Right atrium auricular region (tissue), 2 donors: ENCODE measurements at regions not wholly inside any gene's neighbourhood (a gene's known extent, or its start where the extent isn't known, plus 50 kb on each side); places are given as distances from the start of the nearest gene placed in this dataset.

Source experiments
- DNase-seq: peaks from one replicate; pipeline ENCODE4 v3.0.0-alpha.2; 2019; ENCODE audit warnings: low spot score
- H3K27ac ChIP-seq, 2 donors: fragments of 200-600 bp; sonication (generic); 1 replicate in 1 of 2; 2 replicates in 1 of 2; pipeline ENCODE4 v1.5.1; 2016 to 2019
- H3K27me3 ChIP-seq, 2 donors: fragments of 200-600 bp; sonication (generic); one replicate each; pipeline versions ENCODE4 v1.5.1 to v1.6.0; 2017 to 2019
- H3K36me3 ChIP-seq: fragments of 200-600 bp; sonication (generic); one replicate; pipeline ENCODE4 v1.5.1; 2016
- H3K4me1 ChIP-seq, 2 donors: fragments of 200-600 bp; sonication (generic); one replicate each; pipeline versions ENCODE4 v1.5.1 to v1.6.0; 2017 to 2019
- H3K4me3 ChIP-seq, 2 donors: fragments of 200-600 bp; sonication (generic); 1 replicate in 1 of 2; 2 replicates in 1 of 2; pipeline ENCODE4 v1.5.1; 2017 to 2019; ENCODE audit warnings: mild to moderate bottlenecking in 1 of 2, moderate library complexity in 1 of 2
- H3K9me3 ChIP-seq, 2 donors: fragments of 200-600 bp; sonication (generic); one replicate each; pipeline ENCODE4 v1.5.1; 2019
- TF ChIP-seq, protein P1 (sequence below), 2 donors: fragments of 200-600 bp; sonication (generic); IDR thresholded peaks; one replicate each; pipeline ENCODE4 v1.5.1; 2019; ENCODE audit warnings: antibody characterized with exemption in 2 of 2

DNA sequence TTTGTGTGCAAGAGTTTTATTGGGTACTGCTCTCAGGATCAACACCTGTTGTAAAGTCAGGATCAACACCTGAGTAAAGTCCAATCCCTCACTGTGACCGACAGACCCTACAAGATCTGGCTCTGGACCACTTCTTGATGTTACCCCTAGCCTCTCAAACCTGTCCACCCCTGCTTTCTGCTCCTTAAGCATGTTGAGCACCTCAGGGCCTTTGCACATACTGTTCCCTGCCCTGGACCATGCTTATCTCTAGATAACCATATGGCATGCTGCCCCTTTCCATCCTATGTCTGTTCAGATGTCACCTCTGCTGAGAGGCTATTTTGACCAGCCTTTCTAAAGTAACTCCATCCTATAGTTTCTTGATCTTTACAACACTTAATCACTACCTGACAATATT lies 269.6 kb downstream of the SMARCA2 start:
- no peak overlapping the region for H3K4me3 ChIP-seq
- H3K4me1 ChIP-seq: no peaks in the 10 kb centered on the region
- no peak overlapping the region for H3K27ac ChIP-seq
- no peaks in the 10 kb centered on the region for H3K36me3 ChIP-seq
- H3K27me3 ChIP-seq: no peaks in the 10 kb centered on the region
- DNase-seq: no peak
- no peaks in the 10 kb centered on the region for H3K9me3 ChIP-seq
- TF ChIP-seq, protein P1, sequence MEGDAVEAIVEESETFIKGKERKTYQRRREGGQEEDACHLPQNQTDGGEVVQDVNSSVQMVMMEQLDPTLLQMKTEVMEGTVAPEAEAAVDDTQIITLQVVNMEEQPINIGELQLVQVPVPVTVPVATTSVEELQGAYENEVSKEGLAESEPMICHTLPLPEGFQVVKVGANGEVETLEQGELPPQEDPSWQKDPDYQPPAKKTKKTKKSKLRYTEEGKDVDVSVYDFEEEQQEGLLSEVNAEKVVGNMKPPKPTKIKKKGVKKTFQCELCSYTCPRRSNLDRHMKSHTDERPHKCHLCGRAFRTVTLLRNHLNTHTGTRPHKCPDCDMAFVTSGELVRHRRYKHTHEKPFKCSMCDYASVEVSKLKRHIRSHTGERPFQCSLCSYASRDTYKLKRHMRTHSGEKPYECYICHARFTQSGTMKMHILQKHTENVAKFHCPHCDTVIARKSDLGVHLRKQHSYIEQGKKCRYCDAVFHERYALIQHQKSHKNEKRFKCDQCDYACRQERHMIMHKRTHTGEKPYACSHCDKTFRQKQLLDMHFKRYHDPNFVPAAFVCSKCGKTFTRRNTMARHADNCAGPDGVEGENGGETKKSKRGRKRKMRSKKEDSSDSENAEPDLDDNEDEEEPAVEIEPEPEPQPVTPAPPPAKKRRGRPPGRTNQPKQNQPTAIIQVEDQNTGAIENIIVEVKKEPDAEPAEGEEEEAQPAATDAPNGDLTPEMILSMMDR (IDR thresholded peaks at IDR 0.05): no peak

DNA sequence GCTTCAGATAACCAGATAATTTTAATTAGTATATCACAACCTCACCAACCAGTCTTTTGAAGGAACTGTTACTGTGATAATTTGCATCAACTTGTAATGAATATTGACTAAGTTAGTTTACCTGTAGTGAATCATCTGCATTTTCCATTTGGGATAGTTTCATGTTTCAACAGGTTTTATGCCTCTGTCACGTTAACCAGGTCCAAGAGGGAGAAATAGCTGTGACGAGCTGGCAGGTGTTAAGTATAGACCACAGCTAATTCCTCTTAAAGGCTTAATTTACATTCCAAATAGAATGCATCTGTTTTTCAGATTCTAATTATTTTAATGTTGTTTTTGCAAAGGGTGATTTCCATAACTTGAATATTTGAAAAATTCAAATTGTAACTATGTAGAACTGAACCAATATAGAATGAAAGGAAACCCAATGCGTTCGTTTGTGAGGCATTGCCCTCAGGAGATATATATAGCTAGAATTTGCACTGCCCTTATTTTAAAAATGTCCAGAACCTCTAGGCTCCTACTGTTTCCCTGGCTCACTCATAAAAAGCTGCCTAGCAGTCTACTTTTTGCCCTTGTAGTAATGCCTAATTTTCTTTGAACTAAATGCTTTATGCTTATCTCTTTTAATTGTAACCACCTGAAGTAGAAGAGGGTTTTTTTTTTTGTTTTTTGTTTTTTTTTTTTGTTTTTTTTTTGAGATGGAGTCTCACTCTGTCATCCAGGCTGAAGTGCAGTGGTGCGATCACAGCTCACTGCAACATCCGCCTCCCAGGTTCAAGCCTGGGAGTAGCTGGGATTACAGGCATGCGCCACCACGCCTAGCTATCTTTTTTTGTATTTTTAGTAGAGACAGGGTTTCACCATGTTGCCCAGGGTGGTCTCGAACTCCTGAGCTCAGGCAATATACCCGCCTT lies 270.5 kb downstream of the SMARCA2 start:
- TF ChIP-seq, protein P1 (IDR thresholded peaks at IDR 0.05): no peak
- DNase-seq: no peak
- Histone ChIP-seq H3K4me3 (no peak overlapping the region), H3K27ac (no peak overlapping the region), H3K27me3 (no peaks in the 10 kb centered on the region), H3K9me3 (no peaks in the 10 kb centered on the region), H3K36me3 (no peaks in the 10 kb centered on the region), H3K4me1 (no peaks in the 10 kb centered on the region)

GRCh38 chr9:2286333-2286705 lies 271.2 kb downstream of the SMARCA2 start:
- TF ChIP-seq, protein P1 (IDR thresholded peaks at IDR 0.05): no peak
- DNase-seq: no peak
- no peaks in the 10 kb centered on the region for H3K36me3 ChIP-seq
- no peak overlapping the region for H3K4me3 ChIP-seq
- no peaks in the 10 kb centered on the region for H3K9me3 ChIP-seq
- H3K27me3 ChIP-seq: no peaks in the 10 kb centered on the region
- no peaks in the 10 kb centered on the region for H3K4me1 ChIP-seq
- H3K27ac ChIP-seq: no peak overlapping the region

DNA sequence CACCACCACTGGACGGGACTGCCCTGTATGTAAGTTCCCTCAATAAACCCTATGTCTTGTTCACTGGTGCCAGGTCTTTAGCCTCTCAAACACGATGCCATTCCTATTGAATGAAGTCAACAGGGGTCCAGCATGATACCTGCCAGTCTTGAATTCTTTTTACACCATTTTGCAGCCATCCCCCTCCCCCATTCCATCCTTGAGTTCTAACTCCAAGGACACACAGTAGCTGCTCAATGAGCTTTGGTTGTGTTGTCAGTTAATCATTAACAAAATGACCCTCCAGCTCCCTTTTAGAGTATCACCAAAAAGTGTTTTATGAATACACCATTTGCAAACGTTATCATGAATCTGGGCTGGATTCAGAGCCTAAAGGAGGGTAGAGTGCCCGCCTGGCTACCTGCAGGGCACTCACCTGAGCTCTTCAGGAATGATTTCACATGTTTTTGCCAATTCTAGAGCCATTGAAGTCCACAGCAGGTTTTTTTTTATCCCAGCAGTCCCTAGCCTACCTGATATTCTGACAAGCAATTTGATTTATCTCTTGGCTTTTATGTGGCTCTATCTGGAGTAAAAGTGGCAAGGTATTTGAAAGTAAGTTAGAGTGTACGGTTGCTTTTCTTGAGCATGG lies 271.8 kb downstream of the SMARCA2 start:
- Histone ChIP-seq H3K27me3 (no peaks in the 10 kb centered on the region), H3K36me3 (no peaks in the 10 kb centered on the region), H3K4me3 (no peak overlapping the region), H3K9me3 (no peaks in the 10 kb centered on the region), H3K27ac (no peak overlapping the region), H3K4me1 (no peaks in the 10 kb centered on the region)
- no peak for DNase-seq
- TF ChIP-seq, protein P1 (IDR thresholded peaks at IDR 0.05): no peak

GRCh38 chr9:2288309-2288708 lies 273.2 kb downstream of the SMARCA2 start:
- H3K4me3 ChIP-seq: no peak overlapping the region
- no peak overlapping the region for H3K27ac ChIP-seq
- no peaks in the 10 kb centered on the region for H3K4me1 ChIP-seq
- H3K9me3 ChIP-seq: no peaks in the 10 kb centered on the region
- TF ChIP-seq, protein P1 (IDR thresholded peaks at IDR 0.05): no peak
- no peaks in the 10 kb centered on the region for H3K36me3 ChIP-seq
- no peak for DNase-seq
- no peaks in the 10 kb centered on the region for H3K27me3 ChIP-seq
